Right lung (tissue), 2 donors: ENCODE measurements at regions not wholly inside any gene's neighbourhood (a gene's known extent, or its start where the extent isn't known, plus 50 kb on each side); places are given as distances from the start of the nearest gene placed in this dataset.
"Not testable (repeated sequence)": the region's sequence is repeated elsewhere in the genome, so short reads cannot be mapped to it uniquely, and the experiment has no call there.

Experiments used
- DNase-seq, 2 donors: peaks; one replicate each; pipeline ENCODE4 v3.0.0-alpha.2; 2013

DNA sequence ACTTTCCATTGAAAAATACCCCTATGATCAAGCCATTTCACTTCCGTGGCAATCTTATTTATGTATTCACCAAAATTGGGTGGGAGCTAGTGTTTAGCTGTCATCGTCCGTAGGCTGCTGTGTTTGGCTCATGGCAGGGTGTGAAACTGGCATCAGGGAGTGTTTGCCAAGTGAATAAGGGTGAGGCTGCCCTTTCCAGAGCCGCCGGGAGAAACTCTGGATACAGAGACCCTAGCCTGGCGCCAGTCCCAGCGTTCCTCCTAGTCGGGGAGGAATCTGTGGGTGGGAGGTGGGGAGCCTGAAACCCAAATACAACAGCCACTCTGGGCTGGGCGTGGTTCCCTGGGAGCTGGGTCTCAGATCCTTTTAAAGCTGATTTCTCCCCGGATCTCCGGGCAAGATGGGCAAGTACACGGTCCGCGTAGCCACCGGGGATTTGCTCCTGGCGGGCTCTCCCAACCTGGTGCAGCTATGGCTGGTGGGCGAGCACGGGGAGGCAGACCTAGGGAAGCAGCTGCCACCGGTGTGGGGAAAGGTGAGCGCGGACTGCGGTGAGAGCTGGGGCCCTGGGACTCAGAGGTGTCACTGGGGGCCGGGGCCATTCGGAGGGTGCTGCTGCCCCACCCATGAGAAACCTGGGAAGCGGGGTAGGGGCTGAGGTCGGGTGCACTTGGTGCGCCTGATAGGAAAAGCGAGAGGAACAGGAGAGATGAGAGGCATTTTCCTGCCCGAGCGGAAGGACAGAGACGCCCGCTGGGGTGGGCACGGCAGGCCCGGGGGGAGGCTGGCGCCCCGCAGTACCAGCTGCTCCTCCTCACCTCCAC lies 62.1 kb upstream of the TEKT1 start:
- DNase-seq, result no peak

DNA sequence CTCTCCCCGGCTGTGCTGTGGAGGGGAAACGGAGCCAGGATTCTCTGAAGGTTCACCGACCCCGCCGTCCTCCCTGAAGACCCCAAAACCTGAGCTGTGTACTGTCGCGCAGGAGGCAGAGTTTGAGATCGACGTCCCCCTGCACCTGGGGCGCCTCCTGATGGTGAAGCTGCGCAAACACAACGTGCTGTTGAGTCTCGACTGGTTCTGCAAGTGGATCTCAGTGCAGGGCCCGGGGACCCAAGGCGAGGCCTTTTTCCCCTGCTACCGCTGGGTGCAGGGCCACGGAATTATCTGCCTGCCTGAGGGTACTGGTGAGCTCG lies 62.6 kb upstream of the TEKT1 start:
- DNase-seq, result no peak

DNA sequence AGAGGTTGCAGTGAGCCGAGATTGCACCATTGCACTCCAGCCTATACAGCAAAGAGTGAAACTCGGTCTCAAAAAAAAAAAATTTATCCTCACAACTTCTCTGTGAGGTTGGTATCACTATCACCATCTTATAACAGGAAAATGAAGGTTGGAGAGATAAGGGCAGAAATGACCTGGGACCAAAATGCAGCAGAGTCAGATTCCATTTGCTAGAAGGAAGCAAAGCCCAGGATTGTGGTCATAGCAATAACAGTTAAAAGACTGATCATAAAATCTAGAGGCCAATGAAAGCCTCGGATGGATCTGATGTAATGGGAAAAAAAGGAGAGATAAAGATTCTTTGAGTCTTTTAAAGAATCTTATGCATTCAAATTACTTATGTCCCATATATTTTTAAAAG lies 69.6 kb upstream of the TEKT1 start:
- no peak for DNase-seq

DNA sequence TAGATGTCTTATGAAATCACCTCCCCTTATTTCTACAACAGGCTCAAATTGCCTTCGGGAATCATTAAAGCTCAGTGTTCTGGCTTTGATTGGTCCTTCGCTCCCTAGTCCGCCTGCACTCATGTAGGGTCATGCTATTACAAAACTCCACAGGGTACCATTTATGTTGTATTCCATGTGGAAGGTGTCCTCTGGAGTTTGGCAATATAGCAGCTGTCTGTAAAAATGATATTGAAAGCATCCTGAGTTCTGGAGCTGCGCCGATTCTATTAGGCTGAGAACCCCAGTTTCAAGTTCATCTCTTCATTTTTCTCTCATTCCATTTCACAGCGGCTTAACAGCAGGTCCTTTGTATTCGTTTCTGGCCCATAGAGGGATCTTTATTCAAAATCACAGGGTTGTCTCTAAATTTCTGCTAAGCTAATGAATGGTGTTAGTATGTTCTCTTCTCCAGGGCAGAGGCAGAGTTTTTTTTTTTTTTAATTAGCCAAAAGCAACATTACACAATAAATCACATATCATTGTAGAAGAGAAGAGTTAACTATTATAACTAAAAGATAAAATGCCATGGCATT lies 71.9 kb upstream of the TEKT1 start:
- DNase-seq, result no peak

DNA sequence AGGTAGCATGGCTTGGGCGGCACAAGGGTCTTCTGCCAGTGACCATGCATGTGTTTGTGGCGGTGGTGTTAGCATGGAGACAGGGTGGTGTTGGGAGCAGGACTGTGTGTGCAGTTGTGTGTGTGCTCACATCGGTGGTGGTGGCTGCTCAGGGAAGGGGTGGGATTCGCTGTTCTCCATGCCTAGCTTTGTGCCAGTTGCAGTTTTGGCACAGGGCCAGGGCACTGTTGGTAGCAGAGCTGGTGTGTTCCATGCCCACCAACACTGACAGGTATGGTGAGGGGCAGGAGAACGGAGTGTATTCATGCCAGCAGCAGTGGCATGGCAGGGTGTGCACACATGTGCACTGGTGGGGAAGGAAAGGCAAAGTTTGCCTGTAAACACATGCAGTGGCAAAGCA lies 77.3 kb upstream of the TEKT1 start:
- no peak for DNase-seq

DNA sequence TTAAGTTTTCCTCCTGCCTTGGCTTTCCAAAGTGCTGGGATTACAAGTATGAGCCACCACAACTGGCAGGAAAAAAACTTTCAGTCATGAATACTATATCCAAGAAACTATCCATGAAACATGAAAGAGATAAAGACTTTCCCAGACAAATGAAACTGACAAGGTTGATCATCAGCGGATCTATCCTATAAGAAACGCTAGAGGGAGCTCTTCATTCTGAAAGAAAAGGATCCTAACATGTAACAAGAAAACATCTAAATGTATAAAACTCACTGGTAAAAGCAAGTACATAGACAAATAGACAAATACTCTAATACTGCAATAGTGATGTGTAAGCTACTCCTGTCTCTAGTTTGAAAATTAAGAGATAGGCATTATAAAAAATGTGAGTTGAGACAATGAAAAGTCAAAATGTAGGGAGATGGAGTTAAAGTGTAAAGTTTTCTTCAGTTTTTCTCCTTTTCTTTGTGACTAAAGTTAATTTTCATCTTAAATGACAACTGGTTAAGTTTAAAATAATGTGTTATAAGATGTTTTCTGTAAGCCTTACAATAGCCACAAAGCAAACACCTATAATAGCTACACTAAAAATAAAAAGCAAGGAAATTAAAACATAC lies 79.6 kb upstream of the TEKT1 start:
- no peak for DNase-seq

DNA sequence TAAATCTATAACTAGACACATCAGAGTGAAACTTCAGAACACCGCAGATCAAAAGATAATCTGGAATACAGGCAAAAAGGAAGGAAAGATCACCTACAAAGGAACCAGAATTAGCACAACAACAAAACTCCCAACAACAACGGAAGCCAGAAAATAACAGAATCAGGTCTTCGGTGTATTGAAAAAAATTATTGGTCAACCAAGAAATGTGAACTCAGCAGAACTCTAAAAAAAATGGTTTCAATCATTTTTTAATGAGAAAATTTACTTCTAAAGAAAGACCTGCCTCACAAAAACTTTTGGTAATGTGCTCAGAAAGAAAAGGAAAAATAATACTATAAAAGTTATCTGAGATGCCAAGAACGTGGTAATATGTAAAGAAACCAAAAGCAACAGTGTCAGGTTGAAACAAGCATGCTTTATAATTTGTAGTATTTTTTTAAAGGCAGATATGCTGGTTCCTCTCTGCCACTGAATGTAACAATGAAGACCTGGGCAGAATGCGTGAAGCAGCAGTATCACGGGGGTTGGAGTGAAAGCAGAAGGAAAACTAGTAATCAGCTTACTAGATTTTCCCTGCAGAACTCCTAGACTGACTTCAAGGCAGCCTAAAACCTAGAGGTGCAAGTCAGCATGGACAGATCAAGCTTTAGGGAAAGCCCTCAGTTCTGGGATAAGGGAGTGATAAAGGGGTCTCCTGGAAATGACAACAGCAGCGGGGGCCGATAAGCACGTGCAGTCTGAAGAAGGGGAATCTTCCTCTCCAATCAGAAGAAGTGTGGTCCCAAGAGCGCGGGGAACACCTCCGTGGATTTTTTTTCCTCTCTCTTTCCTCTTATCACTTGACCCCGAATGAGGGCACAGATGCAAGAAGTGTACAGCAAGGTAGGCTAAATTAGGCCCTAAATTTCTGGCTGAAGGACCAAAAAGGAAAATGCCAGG lies 80.9 kb upstream of the TEKT1 start:
- no peak for DNase-seq

DNA sequence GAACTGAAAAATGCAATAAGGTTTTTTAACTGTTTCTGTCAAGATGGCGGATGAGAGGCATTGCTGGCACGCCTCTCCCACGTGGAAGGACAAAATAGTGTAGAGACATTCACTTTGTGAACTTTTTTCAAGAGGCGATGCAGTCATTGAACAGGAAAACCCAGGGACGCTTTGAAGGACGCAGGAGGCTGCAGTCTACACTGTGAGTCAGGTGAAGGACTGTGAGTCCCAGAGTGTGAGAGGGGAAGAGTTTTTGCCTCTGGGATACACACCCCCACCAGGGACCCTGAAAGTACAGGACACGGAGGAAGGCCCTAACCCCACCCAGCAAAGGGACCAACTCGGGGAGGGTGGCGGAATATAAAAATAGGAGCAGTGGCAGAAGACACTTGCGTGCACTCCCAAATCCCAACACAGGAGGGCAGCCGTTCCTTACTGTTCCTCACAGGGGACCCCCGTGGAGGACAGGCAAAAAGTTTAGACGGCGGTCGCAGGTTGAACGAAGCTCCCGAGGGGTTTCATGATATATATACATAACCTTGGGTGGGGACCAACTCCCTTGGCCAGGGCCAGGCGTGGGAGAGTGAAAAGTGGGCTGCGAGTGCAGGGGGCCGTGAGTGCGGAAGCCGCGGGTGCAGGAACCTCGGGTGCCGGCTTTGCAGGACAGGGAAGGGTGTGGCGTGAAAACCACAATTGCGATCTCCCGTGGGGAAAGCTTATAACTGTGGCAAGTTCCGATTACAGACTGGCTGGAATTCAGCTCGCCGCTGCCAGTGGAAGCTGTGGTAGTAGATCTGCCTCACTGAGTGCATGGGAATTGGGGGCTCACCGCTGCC lies 82.0 kb upstream of the ALOX12 start:
- DNase-seq, result peak in 1 of 2 donors; percentile 58

DNA sequence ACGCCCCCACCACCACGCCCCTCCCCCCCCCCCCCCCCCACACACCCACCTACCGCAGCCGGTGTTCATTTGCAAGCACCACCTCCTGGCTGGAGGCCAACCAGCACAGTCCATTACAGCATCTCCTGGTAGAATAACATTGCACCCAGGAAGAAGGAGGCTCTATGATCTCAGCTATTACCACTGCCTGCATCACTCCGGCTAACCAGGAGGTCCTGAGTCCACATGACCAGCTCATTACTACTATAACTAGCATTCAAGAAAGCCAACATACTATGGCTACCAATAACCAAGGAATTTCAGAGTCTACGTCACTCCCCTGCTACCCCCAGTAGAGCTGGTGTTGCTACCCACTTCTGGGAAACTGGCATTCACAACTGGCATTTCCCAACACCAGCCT lies 81.1 kb upstream of the ALOX12 start:
- no peak for DNase-seq

DNA sequence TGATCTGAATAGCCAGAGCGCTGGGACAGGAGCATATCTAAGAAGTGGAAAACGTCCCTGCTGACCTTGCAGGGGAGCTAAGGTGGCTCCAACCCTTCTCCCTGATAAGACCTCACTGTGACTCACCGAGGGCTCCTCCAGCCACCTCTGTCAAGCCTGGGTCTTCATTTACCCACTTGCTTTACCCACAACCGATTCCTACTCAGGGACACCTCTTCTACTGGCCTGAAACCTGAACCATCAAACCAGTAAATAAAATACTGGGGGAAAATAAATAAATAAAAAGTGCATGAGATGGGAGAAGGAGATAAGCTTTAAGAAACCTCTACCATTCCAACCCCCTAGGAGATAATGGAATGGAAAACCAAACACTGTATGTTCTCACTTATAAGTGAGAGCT lies 80.2 kb upstream of the ALOX12 start:
- DNase-seq, result no peak

DNA sequence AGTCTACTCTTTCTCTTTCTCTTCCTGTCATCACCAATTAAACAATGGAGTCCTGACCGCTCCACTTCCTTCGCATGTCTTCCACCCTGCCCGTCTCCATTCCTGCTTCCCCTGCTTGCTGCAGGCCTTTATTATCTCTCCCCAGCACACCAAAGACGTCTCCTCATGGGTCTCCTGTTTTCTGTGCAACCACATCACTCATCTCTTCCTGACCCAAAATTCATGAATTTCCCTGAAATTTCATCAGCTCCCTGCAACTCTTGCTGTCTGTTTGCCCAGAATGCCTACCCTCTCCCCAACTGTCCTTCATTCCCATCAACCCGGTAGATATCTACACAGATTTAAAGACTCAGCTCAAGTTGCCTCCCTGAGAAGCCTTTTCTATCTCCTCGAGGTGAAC lies 76.7 kb upstream of the ALOX12 start:
- no peak for DNase-seq

DNA sequence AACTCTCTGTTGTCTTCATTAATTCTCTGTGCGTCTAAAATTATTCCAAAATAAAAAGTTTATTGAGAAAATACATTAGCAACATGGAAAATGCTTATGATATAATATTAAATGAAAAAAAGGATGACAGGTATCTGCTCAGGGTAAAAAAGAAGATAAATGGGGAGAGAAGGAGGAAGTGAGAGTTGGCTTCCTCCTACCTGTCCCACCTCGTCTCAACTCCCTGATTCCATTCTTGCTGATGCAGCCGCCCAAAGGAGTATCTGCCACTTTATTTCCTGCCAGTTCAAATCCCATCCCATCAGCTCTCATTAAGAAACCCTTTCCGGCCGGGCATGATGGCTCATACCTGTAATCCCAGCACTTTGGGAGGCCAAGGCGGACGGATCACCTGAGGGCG lies 72.5 kb upstream of the ALOX12 start:
- DNase-seq, result no peak

DNA sequence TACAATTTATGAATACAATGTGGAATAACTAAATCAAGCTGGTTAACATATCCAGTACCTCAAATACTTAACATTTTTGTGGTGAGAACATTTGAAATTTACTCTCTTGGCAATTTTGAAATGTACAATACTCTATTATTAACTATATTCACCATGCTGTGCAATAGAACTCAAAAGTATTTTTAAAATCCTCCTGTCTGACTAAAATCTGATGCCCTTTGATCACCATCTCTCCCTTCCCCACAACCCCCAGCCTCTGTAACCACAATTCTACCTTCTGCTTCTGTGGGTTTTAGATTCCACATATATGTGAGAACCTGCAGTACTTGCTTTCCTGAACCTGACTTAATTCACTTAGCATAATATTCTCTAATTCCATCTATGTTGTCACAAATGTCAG lies 71.6 kb upstream of the ALOX12 start:
- DNase-seq, result no peak

DNA sequence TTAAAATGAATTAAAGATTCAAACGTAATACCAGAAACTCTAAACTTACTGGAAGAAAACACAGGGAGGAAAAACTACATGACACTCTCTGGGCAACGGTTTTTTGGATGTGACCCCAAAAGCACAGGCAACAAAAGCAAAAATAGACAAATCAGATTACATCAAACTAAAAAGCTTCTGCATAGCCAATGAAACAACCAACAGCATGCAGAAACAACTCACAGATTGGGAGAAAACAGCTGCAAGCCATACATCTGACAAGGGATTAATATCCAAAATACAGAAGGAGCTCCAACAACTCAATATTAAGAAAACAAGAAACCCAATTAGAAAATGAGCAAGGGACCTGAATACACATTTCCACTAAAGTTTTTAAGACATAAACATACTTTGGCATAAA lies 69.2 kb upstream of the ALOX12 start:
- DNase-seq, result peak; percentile 55 to 62

DNA sequence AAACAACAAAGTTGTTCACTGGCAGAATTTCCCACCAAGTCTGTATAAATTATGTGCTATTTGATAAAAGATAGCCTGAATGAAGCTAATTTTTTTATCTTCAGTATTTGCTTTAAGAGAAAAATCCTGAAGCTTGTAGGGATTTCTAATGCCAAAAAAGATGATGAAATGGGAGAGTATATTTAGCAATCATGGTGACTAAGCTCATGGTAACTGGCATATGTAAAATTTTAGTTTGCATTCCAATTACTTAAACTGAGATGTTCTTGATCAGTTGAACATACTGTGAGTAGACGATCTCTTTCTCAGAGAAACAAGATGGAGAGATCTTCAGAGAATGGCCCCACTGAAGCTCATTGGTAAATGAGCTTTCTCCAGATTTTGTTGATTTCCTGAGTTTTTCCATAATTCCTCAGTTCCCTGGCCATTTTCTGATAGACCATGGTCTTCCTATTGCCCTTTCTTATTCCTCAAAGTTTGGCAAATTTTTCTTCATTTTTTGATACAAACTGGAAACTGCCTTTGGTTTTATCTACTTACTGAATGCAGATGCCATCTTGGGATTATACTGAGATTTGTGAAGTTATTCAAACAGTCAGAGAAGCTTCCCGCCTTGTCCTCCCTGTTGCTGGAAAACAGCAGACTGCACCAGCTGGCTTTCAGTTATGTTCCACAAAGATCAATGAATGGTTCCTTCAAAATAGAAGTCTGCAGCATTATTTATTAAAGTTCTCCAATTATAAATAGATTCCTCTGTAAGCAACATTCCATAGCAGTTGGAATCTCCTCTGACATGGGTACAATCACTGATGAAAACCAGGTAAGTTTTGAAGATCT lies 68.3 kb upstream of the ALOX12 start:
- DNase-seq, result peak; percentile 68 to 72

DNA sequence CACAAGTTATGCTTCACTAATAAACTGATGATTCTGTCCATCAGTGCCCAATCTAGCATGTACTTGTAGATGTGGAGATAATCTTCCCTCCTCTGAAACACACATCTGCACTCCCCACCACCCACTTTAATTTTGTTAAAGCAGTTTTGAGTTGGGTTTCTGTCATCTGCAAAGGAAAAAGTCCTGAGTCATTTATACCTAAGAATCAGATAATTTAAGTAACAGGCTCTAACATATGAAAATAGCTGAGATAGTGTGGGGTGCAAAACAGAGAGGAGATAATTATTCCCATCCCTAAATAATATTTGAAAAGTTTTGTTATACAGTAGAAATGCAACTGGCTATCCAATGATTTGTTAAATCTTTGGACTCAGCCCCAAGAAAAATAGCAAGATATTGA lies 67.7 kb upstream of the ALOX12 start:
- no peak for DNase-seq

DNA sequence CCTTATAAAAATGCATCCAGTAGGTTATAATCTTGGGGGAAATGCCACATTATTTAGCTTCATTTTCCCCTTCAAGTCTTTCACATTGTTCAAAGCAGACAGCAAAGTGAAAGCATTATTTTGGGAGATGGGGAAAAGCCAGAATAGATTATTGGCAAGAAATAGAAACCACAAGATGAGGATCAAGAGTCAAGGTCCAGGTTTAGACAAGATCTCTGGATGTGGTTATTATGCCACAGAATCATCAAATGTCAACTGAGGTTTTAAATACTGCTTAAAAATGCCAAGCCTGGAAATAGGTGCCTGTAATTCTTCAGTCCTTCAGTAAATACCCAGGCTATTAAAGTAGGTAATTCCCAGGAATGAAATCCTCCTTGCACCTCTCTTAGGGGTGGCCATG lies 65.1 kb upstream of the ALOX12 start:
- no peak for DNase-seq

DNA sequence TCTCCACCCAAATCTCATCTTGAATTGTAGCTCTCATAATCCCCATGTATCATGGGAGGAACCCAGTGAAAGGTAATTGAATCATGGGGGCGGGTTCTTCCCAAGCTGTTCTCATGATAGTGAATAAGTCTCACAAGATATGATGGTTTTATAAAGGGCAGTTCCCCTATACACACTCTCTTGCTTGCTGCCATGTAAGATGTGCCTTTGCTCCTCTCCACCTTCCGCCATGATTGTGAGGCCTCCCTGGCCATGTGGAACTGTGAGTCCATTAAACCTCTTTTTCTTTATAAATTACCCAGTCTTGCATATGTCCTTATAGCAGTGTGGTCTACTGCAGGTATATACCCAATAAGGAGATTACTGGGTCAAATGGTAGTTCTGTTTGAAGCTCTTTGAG lies 61.3 kb upstream of the ALOX12 start:
- DNase-seq, result not testable (repeated sequence)

DNA sequence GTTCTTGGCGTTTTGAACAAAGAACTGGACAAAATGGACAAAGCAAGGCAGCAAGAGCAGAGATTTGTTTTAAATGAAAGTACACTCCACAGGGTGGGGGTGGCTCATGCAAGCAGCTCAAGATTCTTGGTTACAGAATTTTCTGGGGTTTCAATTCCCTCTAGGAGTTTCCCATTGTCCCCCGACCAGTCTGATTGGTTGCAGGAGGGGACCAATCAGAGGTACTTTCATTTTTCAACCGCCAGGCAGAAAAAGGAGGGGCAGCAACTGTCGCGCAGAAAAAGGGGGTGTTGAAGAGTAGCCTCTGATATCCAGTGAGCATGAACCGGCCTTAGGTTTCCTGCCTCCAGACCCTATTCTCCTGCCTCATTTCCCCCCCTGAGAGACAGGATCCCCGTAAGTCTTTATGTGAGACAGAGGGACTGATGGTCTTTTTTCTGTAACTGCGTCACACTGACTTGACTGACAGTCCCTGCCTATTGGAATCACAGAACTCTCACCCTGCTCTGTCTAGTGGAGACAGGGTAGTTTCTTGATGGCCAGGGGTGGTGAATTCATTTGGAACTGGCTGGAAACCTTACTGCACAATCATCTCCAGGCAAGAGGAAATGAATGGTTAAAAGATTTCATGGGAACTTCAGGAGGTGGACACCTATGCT lies 59.4 kb upstream of the ALOX12 start:
- DNase-seq, result no peak

DNA sequence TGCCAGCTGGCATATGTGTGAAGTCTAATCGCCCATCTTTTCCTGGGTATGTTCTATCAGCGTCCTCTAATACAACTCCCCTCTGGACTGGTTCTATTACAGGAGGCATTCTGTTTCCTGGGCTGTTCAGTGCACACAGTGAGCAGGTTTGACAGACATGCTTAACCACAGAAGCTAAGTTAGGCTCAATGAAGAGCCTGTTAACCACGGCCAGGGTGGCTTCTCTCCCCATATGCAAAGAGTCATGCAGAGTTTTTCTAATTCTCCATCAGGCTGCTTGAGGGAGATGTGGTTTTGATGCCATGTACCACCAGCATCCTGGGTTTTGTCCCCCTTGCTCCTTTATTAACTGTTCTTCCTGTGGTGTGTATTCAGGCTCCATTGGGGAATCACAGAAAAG lies 57.2 kb upstream of the ALOX12 start:
- DNase-seq, result no peak
